GM12891 (cell line): ENCODE measurements at regions not wholly inside any gene's neighbourhood (a gene's known extent, or its start where the extent isn't known, plus 50 kb on each side); places are given as distances from the start of the nearest gene placed in this dataset.

ENCODE experiments used
- DNase-seq: peaks from one replicate; pipeline ENCODE4 v3.0.0; 2011; ENCODE audit warnings: low spot score; ENCODE audit not compliant: insufficient read length
- FAIRE-seq: peaks from 2 replicates; lab custom pipeline; 2011; peaks lifted over from hg19 to GRCh38; lab: Jason Lieb, UNC
- PAX5 ChIP-seq: IDR thresholded peaks from 2 replicates; pipeline ENCODE4 v1.6.1; 2011; ENCODE audit warnings: low read length, moderate library complexity, mild to moderate bottlenecking; ENCODE audit not compliant: insufficient read depth, severe bottlenecking
- POLR2A ChIP-seq: IDR thresholded peaks from 2 replicates; pipeline ENCODE4 v1.6.1; 2011; ENCODE audit warnings: low read depth, low read length, control low read depth
- POLR2AphosphoS5 ChIP-seq: IDR thresholded peaks from 2 replicates; pipeline ENCODE4 v1.6.1; 2011; ENCODE audit warnings: low read depth, low read length, control low read depth
- POU2F2 ChIP-seq: IDR thresholded peaks from 2 replicates; pipeline ENCODE4 v1.6.1; 2011; ENCODE audit warnings: low read depth, mild to moderate bottlenecking, control low read depth, low read length, moderate library complexity
- SPI1 ChIP-seq: IDR thresholded peaks from 2 replicates; pipeline ENCODE4 v1.6.1; 2011; ENCODE audit warnings: low read depth, low read length, control low read depth
- TAF1 ChIP-seq: IDR thresholded peaks from 2 replicates; pipeline ENCODE4 v1.6.1; 2011; ENCODE audit warnings: low read depth, low read length, control low read depth

DNA sequence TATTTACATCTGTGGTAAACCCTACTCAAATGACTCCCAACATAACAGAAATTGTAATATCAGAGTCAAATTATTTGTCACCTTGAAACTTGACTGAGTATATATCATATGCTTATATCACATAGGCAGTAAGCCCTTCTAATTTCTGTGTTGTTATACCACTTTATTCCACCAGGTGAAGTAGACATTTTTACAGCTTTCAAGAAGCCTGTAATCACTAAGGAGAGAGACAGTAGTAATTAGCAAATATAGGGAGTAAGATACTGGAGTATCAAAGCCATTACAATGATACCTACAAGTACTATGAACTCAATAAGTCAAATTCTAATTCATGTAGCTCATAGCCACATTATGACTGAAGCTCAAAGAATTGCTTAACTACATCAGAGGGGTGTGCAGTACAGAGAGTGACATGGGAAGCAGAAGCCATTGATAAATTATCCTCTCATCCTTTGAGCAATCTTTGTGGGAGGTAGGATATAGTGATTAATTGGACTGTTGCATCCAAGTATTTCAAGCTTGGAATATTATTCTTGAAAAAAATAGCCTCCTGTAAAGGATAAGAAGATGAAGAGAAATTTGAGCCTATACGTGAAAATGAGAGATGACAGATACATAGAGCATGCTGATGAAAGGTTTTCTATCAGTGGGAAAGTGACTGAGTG, 1005.9 kb downstream of the ZPLD1 start:
- FAIRE-seq, result no peak
- DNase-seq, result no peak

GRCh38 chr3:103446953-103447629, 1012.3 kb downstream of the ZPLD1 start:
- TF ChIP-seq SPI1 (no peak), POLR2A (no peak), PAX5 (no peak)
- FAIRE-seq (no peak), DNase-seq (no peak)

More for the DNA sequence above, 1005.9 kb downstream of the ZPLD1 start:
- TF ChIP-seq POLR2A, result no peak
- TF ChIP-seq SPI1, result no peak
- no peak for TF ChIP-seq POU2F2
- no peak for TF ChIP-seq POLR2AphosphoS5
- no peak for TF ChIP-seq PAX5
- no peak for TF ChIP-seq TAF1

DNA sequence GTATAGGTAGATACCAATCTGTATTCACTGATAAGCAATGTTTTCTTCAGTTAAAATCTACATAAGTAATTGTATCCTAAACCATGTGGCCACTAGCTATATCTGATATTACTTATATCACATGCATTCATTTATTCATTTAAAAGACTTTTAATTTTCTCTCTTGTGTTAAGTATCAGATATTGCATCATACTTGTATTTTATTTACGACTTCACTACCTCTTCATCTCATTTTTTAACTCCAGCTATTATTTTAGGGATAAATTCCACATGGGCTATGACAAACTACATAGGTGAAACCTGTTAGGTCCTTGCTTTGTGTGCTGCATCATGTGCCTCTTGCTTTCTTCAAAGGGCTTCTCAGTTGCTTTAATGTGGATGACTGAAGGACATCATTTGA, 1018.3 kb downstream of the ZPLD1 start:
- TF ChIP-seq TAF1 (no peak), PAX5 (no peak)
- no peak for DNase-seq
- FAIRE-seq, result no peak

- no peak for TF ChIP-seq SPI1
- no peak for TF ChIP-seq PAX5
- no peak for TF ChIP-seq TAF1
- no peak for TF ChIP-seq POLR2A
- no peak for TF ChIP-seq POLR2AphosphoS5
- TF ChIP-seq POU2F2, result no peak
- FAIRE-seq (no peak), DNase-seq (no peak)
Measured at GRCh38 chr3:103459815-103460214, 1025.0 kb downstream of the ZPLD1 start.

- no peak for DNase-seq
- no peak for FAIRE-seq
- no peak for TF ChIP-seq TAF1
- no peak for TF ChIP-seq SPI1
- TF ChIP-seq POLR2AphosphoS5, result no peak
- TF ChIP-seq POU2F2, result no peak
- TF ChIP-seq POLR2A, result no peak
- no peak for TF ChIP-seq PAX5
Measured at GRCh38 chr3:103470498-103470897, 1035.7 kb downstream of the ZPLD1 start.

- no peak for TF ChIP-seq POLR2A
- TF ChIP-seq PAX5, result no peak
- no peak for TF ChIP-seq SPI1
- TF ChIP-seq POLR2AphosphoS5, result no peak
- TF ChIP-seq TAF1, result no peak
- TF ChIP-seq POU2F2, result no peak
Measured at GRCh38 chr3:103494011-103494410, 1059.2 kb downstream of the ZPLD1 start.

DNA sequence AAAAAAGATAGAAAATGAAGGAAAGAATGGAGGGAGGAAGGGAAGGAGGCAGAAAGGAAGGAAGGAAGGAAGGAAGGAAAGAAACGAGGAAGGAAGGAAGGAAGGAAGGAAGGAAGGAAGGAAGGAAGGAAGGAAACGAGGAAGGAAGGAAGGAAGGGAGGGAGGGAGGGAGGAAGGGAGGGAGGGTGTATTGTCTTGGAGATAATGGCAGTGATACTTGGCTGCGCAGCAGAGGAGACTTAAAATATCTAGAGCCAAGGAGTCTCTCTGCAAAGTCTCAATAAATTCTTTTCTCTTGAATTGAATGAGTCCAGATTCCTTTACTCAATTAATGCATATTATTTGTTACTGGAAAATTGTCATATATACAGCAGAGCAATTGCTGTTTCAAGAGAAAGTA, 1059.7 kb downstream of the ZPLD1 start:
- no peak for DNase-seq
- no peak for FAIRE-seq
- TF ChIP-seq SPI1 (no peak), POU2F2 (no peak), TAF1 (no peak), POLR2AphosphoS5 (no peak), POLR2A (no peak), PAX5 (no peak)

More at GRCh38 chr3:103494011-103494410, 1059.2 kb downstream of the ZPLD1 start:
- DNase-seq (no peak), FAIRE-seq (no peak)

DNA sequence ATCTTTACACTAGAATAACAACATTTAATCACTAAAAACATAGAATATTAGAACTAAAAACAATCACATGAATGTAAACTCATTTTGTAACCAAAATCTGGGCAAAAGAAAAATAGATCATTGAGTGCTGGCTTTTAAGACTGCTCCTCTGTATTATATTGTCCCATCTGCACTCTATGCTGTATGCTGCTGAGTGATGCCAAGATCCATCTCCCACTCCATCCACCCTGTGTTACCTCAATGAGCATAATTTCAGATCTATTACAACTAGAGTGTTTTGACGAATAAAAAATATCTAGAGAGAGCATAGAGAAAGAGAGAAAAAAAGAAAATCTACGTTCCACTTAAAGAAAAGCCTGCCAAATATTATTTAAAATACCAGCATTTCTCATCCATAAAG, 1060.4 kb downstream of the ZPLD1 start:
- FAIRE-seq (no peak), DNase-seq (no peak)
- TF ChIP-seq POU2F2 (no peak), TAF1 (no peak), POLR2A (no peak), POLR2AphosphoS5 (no peak), PAX5 (no peak), SPI1 (no peak)

- FAIRE-seq (no peak), DNase-seq (no peak)
- no peak for TF ChIP-seq PAX5
Measured at GRCh38 chr3:103499132-103499900, 1064.5 kb downstream of the ZPLD1 start.

DNA sequence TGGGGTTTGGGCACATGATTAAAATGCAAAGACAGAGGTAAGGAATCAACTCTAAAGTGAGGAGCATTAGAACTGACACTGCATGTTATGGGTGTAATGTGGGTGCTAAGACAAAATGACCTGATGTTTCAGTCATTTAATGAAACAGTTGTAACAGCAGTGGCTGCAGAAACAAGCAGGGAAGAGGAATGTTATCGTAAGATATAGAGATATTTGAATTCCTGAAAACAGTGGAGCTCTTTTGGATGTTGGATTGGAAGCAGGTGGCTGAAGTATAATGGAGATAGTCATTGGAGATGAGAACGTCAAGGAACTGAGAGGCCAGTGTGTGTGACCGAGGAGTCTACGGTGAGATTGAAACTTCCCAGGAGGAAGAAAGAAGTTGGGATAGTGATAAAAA, 1065.2 kb downstream of the ZPLD1 start:
- FAIRE-seq (no peak), DNase-seq (no peak)
- TF ChIP-seq SPI1 (no peak), TAF1 (no peak), POLR2AphosphoS5 (no peak), POLR2A (no peak), POU2F2 (no peak)
